Ammon's horn (tissue), 1 donor: ENCODE measurements at regions not wholly inside any gene's neighbourhood (a gene's known extent, or its start where the extent isn't known, plus 50 kb on each side); places are given as distances from the start of the nearest gene placed in this dataset.

ENCODE experiments used
- DNase-seq: peaks from one replicate; pipeline ENCODE4 v3.0.0-alpha.2; 2016; ENCODE audit warnings: low spot score

- DNase-seq = no peak
These were observed 585.7 kb upstream of the TMEM132C start for GRCh38 chr12:127681151-127681754.

- DNase-seq = no peak
These were observed 581.5 kb upstream of the TMEM132C start for GRCh38 chr12:127685491-127685890.

- no peak for DNase-seq
These were observed 581.0 kb upstream of the TMEM132C start for GRCh38 chr12:127685931-127686330.

GRCh38 chr12:127687181-127687580 lies 579.8 kb upstream of the TMEM132C start:
- DNase-seq = no peak

- DNase-seq = no peak
These were observed 578.0 kb upstream of the TMEM132C start for GRCh38 chr12:127688906-127689428.

GRCh38 chr12:127690161-127690560 lies 576.8 kb upstream of the TMEM132C start:
- no peak for DNase-seq

- no peak for DNase-seq
These were observed 570.0 kb upstream of the TMEM132C start for GRCh38 chr12:127696963-127697362.

GRCh38 chr12:127703026-127703425 lies 563.9 kb upstream of the TMEM132C start:
- no peak for DNase-seq

GRCh38 chr12:127711108-127711507 lies 555.9 kb upstream of the TMEM132C start:
- DNase-seq = no peak

- DNase-seq = no peak
These were observed 554.4 kb upstream of the TMEM132C start for GRCh38 chr12:127712561-127712960.

GRCh38 chr12:127716166-127716565 lies 550.8 kb upstream of the TMEM132C start:
- DNase-seq = no peak

- no peak for DNase-seq
These were observed 549.7 kb upstream of the TMEM132C start for GRCh38 chr12:127717278-127717677.

- no peak for DNase-seq
These were observed 546.6 kb upstream of the TMEM132C start for GRCh38 chr12:127720334-127720733.

- DNase-seq = no peak
These were observed 544.4 kb upstream of the TMEM132C start for GRCh38 chr12:127722611-127723010.

- DNase-seq = no peak
These were observed 543.7 kb upstream of the TMEM132C start for GRCh38 chr12:127723251-127723650.

GRCh38 chr12:127726671-127727315 lies 540.2 kb upstream of the TMEM132C start:
- DNase-seq = no peak

- no peak for DNase-seq
These were observed 538.7 kb upstream of the TMEM132C start for GRCh38 chr12:127728285-127728684.

GRCh38 chr12:127728729-127729128 lies 538.2 kb upstream of the TMEM132C start:
- no peak for DNase-seq

- DNase-seq = no peak
These were observed 537.6 kb upstream of the TMEM132C start for GRCh38 chr12:127729381-127729780.

- DNase-seq = no peak
These were observed 535.3 kb upstream of the TMEM132C start for GRCh38 chr12:127731657-127732056.

GRCh38 chr12:127742231-127742630 lies 524.7 kb upstream of the TMEM132C start:
- no peak for DNase-seq

- DNase-seq = no peak
These were observed 521.3 kb upstream of the TMEM132C start for GRCh38 chr12:127745469-127746212.

- no peak for DNase-seq
These were observed 517.6 kb upstream of the TMEM132C start for GRCh38 chr12:127749416-127749815.
